Heart left ventricle (tissue), 13 donors: ENCODE measurements at regions not wholly inside any gene's neighbourhood (a gene's known extent, or its start where the extent isn't known, plus 50 kb on each side); places are given as distances from the start of the nearest gene placed in this dataset.

ENCODE experiments used
- POLR2A ChIP-seq, 2 donors: fragments of 450-650 bp; IDR thresholded peaks; one replicate each; pipeline ENCODE4 v1.6.1; 2017; ENCODE audit warnings: antibody characterized with exemption in 2 of 2, mild to moderate bottlenecking in 2 of 2, moderate library complexity in 2 of 2
- TF ChIP-seq, protein P1 (sequence below), 12 donors: fragments of 200-600 bp; sonication (generic) in 4 of 12; IDR thresholded peaks; one replicate each; pipeline versions ENCODE4 v1.5.0 to v1.8.0; 2018 to 2022; ENCODE audit warnings: antibody characterized with exemption in 12 of 12, mild to moderate bottlenecking in 5 of 12
- donor health status: ischemic (EF 13 %, LVEDD 7.1; RV severe dilation, severe dysfunction).
- donor health status: DM: no; HTN: yes; CAD: no.
- donor health status: DM: no; HTN: no; CAD: no.
- donor health status: ischemic (EF 25% LVEDD 6.9; RV normal size, moderate dysfunction).
- donor health status: ischemic (EF 25% LVEDD 5.7; RV mildly dilated, moderate dysfunction).
- donor health status: ischemic (EF 35%, LVEDD 5.7; RV mildly dilated, moderate dysfunction).
- donor health status: nonischemic (EF 11% LVEDD 7.7; RV severe dilation, severe dysfunction).
- donor health status: DM: yes; HTN: yes; CAD: no.
- donor health status: PGD.
- donor health status: ischemic (EF 29% LVEDD 5.4; RV normal size, mild dysfunction).
- donor health status: nonischemic (EF 23%, LVEDD 6.1; RV moderate dilation, normal function).

DNA sequence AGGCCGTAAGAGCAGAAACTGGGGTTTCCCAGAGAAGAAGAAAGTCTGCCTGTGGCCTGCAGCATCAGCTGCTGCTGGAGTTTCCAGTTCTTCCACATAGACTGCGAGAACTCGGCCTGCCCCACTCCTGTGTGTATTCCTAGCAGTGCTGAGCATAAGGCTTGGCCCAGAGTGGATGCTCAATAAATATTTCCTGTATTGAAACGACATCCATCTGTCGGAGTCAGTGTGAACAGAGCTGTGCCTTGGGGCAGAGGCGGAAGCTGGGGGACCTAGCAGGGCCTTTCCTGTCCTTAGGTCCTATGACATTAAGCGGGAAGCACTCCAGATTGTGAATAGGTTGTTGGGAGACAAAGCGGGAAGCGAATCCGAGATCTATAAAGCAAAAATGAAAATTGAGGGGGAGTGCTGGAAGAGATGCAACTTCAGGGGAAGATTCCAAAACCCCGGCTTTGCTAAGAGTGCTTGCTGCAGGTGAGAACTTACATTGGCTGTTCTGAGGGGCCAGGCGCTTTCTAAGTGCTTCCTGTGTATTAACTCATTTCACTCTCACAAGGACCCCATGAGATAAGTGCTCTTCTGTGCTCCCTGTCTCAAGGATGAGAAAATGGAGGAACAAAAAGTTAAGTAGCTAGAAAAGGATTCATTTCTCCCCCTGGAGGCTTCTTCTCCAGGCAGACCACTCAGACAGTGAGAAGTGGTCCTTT lies 76.1 kb upstream of the CXCL14 start:
- TF ChIP-seq, protein P1, sequence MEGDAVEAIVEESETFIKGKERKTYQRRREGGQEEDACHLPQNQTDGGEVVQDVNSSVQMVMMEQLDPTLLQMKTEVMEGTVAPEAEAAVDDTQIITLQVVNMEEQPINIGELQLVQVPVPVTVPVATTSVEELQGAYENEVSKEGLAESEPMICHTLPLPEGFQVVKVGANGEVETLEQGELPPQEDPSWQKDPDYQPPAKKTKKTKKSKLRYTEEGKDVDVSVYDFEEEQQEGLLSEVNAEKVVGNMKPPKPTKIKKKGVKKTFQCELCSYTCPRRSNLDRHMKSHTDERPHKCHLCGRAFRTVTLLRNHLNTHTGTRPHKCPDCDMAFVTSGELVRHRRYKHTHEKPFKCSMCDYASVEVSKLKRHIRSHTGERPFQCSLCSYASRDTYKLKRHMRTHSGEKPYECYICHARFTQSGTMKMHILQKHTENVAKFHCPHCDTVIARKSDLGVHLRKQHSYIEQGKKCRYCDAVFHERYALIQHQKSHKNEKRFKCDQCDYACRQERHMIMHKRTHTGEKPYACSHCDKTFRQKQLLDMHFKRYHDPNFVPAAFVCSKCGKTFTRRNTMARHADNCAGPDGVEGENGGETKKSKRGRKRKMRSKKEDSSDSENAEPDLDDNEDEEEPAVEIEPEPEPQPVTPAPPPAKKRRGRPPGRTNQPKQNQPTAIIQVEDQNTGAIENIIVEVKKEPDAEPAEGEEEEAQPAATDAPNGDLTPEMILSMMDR (IDR thresholded peaks at IDR 0.05): no peak
- no peak for TF ChIP-seq POLR2A (IDR thresholded peaks at IDR 0.05)
